ENCODE measurements at regions not wholly inside any gene's neighbourhood (a gene's known extent, or its start where the extent isn't known, plus 50 kb on each side); places are given as distances from the start of the nearest gene placed in this dataset.
"Not testable (repeated sequence)": the region's sequence is repeated elsewhere in the genome, so short reads cannot be mapped to it uniquely, and the experiment has no call there.

DNA sequence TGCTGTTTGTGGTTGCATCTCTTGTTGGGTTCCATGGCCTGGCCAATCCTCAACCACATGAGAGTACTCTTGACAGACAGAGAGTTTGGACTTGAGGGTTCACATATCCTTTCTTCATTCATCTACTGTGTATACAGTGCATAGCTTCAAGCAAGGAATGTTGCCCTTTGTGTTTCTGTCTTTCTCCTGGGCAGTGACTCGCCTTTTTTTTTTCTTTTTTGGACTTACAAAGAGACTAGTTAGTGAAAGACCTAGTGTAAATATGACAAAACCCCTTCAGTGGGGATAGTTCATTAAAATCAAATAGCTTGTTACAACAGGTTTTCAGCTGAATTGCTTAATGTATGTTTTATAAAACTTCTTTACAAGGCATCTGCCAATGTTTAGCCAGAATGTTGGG lies 290.2 kb downstream of the FGFR2 start:
- no peak for DNase-seq

DNA sequence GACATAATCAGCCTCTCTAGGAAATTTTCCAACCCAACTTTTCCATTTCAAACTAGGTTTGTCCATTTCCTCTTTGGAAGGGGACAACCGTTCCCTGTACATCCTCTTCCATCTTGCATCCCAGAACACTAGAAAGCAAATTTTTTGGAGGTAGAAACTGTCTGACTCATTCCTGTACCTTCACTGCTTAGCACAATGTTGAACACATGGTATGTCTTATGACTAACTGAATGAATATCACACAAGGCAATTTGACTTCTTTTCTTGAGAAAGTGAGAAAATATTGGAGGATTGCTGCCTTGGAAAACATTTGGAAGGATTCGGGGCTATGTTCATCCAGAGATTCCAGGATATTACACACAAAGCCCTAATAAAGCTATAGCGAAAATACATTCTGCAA lies 289.1 kb downstream of the FGFR2 start:
- no peak for DNase-seq

DNA sequence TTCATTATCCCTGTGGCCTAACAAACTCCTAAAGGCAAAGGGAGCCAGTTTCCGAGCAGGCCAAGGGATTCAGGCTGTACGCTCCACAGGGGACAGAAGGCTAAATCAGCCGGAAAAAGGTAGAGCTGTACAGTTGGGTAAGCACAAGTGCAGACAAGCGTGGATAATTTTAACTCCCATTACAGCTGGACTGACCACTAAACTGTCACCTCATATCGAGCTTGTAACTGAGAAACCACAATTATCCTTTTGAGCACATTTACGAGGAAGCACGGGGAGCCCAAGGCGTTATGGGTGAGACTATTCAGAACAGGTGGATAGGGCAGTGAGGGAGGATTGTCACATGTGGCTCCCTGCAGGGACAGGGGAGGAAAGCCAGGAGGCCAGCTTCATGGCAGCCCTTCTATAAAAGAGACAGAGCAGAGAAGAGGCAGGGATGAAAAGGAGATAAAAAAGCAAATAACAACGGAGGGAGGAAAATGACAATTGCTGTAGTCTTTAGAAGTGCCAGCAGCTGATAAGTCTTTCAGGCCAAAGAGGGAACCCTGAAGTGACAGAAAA lies 288.0 kb downstream of the FGFR2 start:
- DNase-seq: no peak

DNA sequence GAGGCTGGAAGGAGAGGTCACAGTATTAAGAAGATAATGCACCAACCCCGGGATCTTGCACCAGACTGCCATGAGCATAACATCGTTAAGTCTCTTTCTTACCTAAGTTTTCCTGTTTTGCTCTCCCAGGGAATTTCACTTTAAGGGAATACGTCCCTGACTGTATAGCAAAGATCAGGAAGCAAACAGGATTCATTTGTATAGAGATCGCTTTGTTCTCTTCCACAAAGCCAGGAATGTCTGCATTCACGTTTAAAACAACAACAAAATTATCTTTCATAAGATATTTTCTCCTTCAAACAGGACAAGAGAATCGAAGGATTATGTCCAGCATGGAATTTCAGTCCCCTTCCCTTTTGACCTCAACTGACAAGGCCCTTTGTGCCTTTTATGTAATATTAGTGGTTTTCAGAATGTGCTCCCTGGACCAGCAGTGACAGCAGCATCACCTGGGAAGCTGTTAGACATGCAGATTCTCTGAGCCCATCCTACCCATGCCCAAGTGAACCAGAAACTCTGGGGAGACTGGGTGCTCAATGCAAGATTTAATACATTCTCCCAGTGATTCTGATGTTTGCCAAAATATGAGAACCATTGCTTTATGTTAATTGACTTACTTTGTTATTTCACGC lies 286.3 kb downstream of the FGFR2 start:
- DNase-seq: no peak

DNA sequence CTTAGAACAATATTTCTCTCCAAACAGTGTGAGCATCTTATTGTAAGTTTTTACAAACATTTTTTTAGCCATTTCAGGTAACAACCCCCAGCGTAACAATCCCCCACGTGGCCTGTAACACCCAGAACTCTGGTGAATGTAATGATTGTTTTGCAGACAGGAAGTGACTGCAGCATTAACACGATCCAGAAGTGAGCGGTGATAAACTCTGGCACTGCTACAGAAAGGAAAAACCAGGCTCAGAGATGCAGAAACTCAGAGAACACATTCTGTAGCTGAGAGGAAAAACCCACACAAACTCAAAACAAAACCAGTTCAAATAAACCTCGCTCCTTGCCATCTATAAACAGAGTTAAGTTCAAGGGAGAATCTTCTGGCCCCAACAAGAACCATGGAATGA lies 285.7 kb downstream of the FGFR2 start:
- DNase-seq: no peak

- no peak for DNase-seq
These were observed 284.9 kb downstream of the FGFR2 start for GRCh38 chr10:121313119-121313875.

DNA sequence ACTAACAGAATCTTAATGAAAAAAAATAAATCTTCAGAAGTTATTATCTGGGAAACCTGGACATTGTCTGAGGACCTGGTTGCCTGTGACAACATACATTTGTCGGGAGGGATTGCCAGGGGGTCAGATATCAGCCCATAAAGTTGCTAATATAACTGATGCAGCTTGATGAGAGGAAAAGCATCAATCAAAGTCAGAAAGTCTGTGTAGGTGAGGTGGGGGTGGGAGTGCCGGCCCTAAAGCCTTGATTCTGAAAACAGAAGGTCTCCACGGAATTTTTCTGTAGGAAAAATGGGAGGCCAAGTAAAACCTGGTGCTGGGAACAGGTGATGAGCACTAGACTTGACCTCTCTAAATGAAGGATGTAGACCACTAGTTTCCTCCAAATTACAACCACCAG lies 281.8 kb downstream of the FGFR2 start:
- no peak for DNase-seq

GRCh38 chr10:121317374-121317773 lies 280.9 kb downstream of the FGFR2 start:
- DNase-seq: no peak

- no peak for DNase-seq
These were observed 276.2 kb downstream of the FGFR2 start for GRCh38 chr10:121322046-121322445.

DNA sequence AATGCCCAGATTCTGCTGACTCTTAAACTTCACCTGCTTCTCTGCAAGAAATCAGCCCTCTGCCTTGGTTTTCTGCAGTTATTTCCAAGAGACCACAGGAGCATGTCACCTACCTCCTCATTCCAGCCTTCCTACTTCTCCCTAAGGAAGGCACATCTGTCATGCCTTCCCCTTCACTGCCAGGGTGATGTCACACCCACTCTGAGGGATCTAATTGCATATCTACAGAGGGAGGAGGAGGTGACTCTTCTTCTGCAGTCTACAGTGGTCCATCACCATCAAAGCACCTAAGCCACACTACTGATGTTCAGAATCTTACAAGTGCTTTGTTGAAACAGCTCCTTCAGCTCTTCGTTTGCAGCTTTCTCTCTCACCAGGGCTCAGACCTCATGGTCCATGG lies 275.5 kb downstream of the FGFR2 start:
- DNase-seq: peak; percentile 12

GRCh38 chr10:121323443-121323842 lies 274.8 kb downstream of the FGFR2 start:
- no peak for DNase-seq

GRCh38 chr10:121324678-121325213 lies 273.5 kb downstream of the FGFR2 start:
- DNase-seq: no peak

DNA sequence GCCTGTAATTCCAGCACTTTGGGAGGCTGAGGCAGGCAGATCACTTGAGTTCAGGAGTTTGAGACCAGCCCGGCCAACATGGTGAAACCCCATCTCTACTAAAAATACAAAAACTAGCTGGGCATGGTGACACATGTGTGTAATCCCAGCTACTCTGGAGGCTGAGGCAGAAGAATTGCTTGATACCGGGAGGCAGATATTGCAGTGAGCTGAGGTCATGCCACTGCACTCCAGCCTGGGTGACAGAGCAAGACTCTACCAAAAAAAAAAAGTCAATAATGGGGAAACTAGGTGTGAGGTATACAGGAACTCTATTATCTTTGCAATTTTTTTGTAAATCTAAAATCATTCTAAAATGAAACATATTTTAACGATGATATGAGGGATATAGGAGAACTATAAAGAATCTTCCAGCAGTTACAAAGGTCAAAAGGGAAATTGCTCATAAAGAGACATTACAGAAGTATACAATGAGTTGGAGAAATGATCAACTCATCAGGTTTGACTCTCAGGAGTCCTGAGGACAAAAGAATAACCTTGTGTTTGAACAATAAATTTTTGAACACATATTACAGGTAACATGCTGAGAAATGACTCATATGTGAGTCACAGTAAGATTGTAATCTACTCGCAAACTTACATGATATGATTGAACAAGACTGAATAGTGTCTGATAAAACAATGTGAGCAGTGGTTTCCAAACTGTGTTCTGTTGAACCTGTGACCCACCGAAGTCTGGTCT lies 272.6 kb downstream of the FGFR2 start:
- DNase-seq: no peak

- DNase-seq: no peak
These were observed 271.3 kb downstream of the FGFR2 start for GRCh38 chr10:121326905-121327304.

- no peak for DNase-seq
These were observed 270.5 kb downstream of the FGFR2 start for GRCh38 chr10:121327727-121328126.

DNA sequence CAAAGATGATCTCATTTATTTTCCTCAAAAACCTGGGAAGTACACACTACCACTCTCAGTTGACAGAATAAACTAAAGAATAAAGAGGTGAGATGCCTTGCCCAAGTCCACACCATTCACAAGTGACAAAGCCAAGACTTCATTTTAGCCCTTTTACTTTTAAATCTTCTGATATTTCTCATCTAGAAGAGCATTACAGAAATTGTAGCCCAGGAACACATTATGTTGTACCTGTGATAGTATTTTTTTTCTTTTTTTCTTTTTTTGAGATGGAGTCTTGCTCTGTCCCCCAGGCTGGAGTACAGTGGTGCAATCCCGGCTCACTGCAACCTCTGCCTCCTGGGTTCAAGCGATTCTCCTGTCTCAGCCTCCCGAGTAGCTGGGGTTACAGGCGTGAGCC lies 268.6 kb downstream of the FGFR2 start:
- not testable (repeated sequence) for DNase-seq

DNA sequence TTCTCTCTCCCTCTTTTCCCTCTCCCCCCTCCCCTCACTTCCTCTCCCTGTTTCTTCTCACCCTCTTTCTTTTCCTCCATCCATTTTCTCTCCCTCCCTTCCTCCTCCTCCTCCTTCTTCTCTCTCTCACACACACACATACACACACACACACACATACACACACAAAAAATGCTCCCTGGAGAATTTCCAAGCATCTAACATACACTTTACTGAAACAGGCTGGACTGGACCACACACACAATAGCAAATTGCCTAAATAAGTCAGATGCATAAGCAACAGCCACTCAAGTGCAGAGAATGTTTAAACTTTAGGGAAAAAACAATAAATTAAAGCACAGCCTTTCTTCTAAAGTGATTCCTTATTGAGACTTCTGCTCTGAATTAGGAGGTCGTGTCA lies 267.7 kb downstream of the FGFR2 start:
- DNase-seq: no peak

DNA sequence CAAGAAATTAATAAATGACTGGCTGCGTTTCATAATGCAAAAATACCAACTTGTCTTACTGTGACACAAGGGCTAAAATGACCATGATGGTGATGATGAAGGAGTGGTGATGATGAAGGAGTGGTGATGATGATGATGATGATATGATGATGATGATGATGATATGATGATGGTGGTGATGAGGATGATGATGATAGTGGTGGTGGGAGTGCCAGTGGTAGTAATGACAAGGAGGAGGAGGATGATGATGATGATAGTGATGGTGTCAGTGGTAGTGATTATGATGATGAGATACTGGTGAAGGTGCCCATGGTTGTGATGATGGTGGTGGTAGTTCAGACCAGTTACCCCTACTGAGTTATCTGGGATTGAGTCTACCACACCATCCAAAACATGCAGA lies 265.9 kb downstream of the FGFR2 start:
- no peak for DNase-seq

DNA sequence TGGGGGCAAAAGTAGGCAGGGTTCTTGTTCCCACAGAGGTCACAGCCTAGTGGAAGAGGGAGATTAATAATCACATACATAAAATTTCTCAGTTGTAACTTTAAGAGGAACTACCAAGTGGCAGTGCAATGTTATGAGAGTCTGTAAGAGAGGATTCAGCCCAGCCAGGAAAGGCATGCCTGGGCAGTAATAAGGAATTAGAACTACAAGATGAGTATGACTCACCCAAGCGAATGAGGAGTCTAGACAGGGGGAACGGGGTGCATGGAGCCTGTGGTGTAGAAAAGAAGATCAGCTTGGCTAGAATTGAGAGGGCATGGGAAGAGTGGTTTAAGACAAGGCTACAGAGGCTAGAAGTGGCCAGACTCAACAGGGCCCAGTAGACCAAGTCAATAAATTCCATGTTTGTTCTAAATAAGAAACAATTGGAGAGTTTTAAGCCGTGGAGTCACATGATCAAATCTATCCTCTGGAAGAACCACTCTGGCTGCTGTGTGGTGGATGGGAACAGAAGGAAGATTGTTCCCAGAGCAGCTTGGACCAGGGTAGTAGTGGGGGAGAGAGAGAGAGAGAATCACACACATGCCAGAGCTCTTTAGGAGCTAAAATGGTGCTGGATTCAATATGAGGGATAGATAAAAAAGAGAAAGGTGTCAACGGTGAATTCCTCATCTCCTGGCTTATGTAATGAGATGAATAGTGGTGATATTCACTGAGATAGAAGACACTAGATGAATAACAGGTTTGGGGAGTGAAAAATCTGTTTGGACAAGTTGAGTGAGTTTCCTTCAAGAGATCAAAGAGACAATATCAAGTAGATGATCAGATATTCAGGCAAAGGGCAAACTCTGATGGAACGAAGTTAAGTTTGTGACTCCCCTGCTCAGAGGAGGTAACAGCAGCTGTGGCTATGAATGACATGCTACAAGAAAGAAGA lies 265.1 kb downstream of the FGFR2 start:
- DNase-seq: no peak

DNA sequence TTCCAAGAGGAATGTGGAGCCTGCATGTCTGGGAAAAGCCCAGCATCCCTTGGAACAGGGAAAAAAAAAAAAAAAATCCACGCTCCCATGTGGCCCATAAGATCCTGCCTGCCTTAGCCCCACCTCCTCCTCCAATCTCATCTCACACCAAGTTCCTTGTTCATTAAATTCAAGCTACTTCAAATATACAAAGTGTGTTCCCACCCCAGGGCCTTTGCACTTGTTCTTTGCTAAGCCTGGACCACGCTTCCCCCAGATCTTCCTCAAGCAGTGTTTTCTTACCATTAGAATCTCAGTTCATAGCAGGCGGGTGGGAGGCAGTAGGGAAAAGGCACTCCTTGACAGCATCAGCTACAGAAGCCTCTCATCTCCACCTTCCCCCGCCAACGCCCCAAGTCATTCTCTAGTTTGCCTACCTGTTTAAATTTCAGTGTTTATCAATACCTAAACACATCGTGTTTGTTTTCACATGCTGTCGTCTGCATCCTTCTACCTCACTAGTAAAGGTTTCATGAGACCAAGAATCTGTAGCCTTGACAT lies 262.8 kb downstream of the FGFR2 start:
- peak; percentile 36 for DNase-seq

DNA sequence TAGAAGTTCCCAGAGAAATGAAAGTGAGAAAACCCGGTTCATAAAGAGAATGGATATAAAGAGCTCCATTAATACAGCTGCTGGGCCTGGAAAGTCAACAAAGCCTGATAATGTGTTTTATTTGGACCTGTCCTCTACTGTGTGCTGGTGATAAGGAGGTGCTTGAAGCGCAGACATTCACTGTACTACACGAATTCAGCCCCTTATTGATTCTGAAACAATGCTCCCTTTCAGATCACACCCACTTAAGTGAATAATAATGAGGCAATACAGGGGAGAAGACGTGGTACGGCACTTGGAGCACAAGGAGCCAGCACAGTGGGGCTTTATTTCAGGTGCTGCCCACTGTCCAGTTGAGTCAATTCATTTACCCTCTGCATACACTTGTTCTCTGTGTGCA lies 260.8 kb downstream of the FGFR2 start:
- DNase-seq: no peak

All from NCI-H82 (cell line).